Stimulated activated CD4-positive, alpha-beta T cell treated with anti-CD3 and anti-CD28 coated beads, Interleukin-1b, Interleukin-23, amount 100 ng/mL, for 1 hour (primary cell): ENCODE measurements at regions not wholly inside any gene's neighbourhood (a gene's known extent, or its start where the extent isn't known, plus 50 kb on each side); places are given as distances from the start of the nearest gene placed in this dataset.
"Not testable (repeated sequence)": the region's sequence is repeated elsewhere in the genome, so short reads cannot be mapped to it uniquely, and the experiment has no call there.

Experiments used
- DNase-seq, 2 donors: peaks; one replicate each; pipeline ENCODE4 v3.0.0-alpha.2; 2020; ENCODE audit warnings: low read depth in 2 of 2

- no peak for DNase-seq
Measured at GRCh38 chr6:27854421-27854820, 57.8 kb downstream of the OR2B2 start.

DNA sequence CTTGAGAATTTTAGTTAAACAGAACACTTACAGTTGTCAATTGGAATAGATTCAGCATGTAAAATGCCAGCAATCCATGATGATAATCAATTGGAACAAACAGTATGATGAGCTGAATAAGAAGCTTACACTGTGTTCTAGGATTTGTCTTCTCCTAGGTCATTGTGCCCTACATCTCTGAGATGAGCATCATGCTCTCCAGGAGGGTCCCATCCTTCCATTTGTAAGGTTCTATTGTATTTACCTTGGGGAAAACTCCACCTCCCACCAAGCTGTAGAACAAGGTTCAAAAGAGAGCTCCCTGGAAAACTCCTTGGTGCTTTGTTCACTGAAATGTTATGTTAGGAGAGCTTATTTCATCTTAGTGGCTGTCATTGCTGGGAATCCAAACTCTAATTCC is 60.8 kb downstream of the OR2B2 start:
- DNase-seq, result no peak

DNA sequence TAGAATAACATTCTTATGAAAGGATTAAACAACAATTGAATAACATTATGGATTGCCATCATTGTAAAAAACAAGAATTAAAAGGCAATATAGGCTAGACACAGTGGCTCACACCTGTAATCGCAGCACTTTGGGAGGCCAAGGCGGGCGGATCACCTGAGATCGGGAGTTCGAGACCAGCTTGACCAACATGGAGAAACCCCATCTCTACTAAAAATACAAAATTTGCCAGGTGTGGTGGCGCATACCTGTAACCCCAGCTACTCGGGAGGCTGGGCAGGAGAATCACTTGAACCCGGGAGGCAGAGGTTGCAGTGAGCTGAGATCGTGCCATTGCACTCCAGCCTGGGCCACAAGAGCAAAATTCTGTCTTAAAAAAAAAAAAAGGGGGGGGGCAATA is 63.2 kb downstream of the OR2B2 start:
- not testable (repeated sequence) for DNase-seq

DNA sequence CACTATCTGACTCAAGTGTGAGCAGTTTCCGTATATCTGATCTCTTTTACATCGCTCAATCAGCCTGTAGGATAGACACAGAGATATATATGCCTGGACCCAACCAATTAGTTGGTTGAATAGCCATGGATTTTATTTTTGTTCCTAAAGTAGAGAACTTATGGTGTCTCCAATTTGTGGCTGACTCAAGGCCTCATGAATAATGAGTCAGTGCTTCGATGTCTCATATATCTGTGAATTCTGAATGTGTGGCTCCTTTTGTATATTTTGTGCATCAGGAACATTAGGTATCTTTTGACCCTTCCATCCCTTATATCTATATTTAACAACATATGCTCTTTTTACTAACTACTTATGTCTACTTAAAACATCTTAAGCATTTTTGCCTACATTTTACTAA is 64.5 kb downstream of the OR2B2 start:
- DNase-seq, result no peak

DNA sequence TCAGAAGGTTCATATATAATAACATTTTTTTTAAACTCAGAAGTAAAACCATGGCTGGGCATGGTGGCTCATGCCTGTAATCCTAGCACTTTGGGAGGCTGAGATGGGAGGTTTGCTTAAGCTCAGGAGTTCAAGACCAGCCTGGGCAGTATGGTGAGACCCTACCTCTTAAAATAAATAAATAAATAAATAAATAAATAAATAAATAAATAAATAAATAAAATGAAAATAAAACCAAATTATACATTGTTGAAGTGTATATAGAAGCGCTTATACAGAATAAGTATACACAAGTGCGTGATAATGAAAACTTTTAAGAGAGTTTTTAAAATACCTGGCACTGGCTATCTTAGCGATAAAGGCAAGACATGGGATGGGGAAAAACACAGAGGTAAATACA is 71.6 kb downstream of the OR2B2 start:
- DNase-seq, result no peak

DNA sequence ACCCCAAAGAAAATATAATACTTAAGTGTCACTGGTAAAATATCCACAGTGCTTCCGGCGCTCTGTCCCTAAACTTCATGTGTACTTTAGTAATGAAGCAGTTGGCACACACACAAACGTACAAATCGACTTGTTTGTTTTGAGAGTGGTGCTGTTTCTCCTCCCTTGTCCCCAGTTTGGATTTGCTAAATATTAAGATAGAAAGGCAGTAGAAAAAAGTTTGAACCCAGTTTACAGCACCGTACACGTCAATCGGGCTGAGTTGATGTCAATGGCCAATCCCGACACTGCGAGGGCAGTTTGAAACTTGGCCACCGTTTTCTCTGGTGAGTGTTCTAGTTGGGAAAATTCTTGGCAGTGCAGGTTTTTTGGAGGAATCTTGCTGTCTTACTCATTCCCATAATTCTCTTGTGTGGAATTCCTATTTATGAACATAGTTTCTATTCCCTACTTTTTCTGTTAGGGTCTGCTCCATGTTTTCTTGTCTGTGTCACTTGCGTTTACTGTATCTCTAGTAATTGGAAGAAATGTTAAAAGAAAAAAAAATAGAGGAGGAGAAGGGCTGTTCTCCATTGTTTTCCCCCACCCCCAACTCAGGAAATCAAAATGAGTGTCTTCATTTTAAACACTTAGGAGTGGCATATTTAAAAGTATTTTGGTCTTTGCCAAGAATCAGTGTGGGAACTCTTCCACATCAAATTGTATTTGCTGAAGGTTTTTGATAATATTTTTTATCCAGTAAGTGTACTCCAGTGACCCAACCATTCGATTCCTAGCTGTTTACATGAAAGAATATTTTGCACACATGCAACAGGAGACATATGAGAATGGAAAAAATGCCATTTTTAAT is 72.3 kb downstream of the OR2B2 start:
- no peak for DNase-seq

DNA sequence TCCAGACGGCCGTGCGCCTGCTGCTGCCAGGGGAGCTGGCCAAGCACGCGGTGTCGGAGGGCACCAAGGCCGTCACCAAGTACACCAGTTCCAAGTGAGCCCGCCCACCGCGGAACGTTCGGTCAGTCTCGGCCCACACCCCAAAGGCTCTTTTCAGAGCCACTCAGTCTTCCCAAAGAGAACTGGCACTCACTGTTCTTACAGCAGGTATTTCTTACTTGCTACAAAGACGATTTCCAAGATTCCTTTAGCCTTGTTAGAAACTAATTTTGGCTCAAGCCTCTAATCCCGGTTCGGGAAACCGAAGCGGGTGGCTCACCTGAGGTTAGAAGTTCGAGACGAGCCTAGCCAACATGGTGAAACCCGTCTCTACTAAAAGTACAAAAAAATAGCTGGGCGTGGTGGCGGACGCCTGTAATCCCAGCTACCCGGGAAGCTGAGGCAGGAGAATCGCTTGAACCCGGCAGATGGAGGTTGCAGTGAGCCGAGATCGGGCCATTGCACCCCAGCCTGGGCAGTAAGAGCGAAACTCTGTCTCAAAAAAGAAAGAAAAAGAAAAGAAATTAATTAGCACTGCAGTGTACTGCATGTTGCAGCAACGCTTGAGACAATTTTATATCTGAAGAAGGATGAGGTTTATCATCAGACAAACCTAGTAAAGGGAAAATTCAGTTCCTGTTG is 73.1 kb downstream of the OR2B2 start:
- no peak for DNase-seq

GRCh38 chr6:27838058-27838944 is 73.9 kb downstream of the OR2B2 start:
- DNase-seq, result peak in 1 of 2 donors; percentile 34

DNA sequence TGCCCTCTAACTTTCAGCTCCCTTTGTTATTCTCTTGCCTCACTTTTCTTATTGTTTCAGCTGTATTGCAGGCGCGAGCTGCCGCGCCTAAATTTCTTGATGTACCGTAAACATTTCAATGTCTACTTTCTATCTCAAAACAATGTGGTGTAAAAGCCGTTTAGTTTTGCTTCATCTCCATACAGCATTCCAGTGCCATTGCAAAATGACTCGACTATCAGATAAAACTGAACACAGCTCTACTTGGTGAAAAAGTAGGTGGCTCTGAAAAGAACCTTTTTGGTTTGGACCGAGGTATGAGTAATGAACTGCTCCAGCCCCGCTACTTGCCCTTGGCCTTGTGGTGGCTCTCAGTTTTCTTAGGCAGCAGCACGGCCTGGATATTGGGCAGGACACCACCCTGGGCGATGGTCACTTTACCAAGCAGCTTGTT is 74.6 kb downstream of the OR2B2 start:
- no peak for DNase-seq

DNA sequence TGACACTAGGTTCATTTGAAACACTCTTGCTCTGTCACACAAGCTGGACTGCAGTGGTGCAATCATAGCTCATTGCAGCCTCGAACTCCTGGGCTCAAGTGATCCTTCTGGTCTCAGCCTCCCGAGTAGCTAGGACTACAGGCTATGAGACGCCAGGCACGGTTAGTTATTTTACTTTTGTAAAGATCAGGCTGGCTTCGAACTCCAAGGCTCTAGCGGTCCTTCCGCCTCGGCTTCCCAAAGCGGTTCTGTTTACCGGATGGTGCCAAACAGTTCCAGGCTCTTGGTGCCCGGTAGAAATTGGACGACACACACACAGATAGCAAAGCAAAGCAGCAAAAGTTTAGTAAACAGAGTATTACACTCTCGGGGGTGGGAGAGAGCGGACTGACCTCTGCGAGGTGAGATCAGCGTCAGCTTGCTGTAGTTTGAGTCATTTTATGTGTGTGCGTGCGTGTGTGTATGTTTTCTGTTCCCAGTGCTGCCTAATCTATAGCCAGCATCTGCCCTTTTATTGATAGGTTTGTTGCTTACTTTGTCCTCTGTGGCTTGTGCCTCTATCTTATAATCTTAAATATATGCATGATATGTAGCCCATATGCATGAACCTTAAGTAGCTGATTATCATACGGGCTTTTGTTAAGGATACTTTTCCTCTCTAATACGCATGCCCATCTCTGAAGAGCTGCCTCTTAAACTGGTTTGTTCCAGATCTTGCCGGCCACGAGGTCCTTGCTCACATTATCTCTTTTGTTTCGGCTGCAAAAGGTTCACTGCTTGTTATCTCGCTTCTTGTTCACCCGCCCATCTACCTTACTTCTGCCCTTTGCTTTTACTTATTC is 75.2 kb downstream of the OR2B2 start:
- no peak for DNase-seq

DNA sequence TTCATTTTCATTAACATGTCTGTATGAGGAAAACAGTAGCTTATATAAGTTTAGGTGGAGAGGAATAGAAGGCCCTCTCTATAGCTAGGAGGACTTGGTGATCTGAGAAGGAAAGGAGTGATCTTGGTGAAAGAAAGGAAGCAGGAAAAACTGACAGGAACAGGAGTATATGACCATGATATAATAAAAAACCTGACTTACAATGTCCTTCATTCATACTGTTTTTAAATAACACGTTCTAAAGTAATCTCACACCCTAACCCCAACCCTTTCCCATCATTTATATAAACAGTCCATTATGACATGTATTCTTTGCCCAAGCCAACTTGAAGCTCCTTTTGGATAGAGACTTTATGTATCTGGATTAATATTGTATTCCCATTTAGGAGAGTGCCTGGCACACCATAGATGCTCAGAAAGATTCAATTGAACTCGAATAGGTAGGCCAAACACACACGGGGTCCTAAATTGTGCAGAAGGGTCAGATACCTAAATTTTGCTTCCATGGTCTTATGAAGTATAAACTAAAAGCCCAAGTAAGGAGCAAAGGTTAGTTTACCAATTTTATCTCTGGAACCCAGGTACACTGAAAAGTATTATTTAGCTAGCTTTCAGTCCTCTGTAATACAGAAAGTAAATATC is 75.9 kb downstream of the OR2B2 start:
- no peak for DNase-seq

- DNase-seq, result no peak
Measured at GRCh38 chr6:27834879-27835549, 77.2 kb downstream of the OR2B2 start.

GRCh38 chr6:27834384-27834783 is 77.8 kb downstream of the OR2B2 start:
- no peak for DNase-seq

GRCh38 chr6:27831434-27832081 is 80.6 kb downstream of the OR2B2 start:
- DNase-seq, result not testable (repeated sequence)

DNA sequence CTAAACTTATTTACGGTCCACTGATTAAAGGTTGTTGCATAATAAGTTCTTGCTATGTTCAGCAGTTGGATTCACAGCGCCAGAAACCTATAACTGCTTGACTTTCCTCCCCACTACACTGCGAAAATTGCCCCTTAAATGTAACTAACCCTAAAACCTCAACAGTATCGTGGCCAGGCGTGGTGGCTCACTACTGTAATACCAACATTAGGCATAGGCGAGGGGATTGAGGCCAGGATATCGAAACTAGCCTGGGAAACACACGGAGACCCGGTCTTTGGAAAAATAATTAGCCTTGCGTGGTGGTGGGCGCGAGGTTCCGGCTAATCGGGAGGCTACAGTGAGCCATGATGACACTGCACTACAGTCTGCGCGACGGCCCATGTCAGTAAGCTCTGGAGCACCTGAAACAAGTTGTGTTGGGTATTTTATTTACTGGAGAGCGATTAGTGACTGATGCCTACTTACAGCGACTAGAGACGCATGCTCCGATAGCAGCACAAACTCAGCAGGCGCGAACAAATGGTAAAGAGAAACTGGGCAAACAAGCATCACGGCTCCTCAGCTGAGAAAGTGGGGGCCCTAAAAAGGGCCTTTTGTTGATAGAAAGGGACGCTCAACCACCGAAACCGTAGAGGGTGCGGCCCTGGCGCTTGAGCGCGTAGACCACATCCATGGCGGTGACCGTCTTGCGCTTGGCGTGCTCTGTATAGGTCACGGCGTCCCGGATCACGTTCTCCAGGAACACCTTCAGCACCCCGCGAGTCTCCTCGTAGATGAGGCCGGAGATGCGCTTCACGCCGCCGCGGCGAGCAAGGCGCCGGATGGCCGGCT is 81.4 kb downstream of the OR2B2 start:
- DNase-seq, result not testable (repeated sequence)

- DNase-seq, result no peak
Measured at GRCh38 chr6:27830212-27830599, 82.0 kb downstream of the OR2B2 start.

- no peak for DNase-seq
Measured at GRCh38 chr6:27829453-27830211, 82.6 kb downstream of the OR2B2 start.

DNA sequence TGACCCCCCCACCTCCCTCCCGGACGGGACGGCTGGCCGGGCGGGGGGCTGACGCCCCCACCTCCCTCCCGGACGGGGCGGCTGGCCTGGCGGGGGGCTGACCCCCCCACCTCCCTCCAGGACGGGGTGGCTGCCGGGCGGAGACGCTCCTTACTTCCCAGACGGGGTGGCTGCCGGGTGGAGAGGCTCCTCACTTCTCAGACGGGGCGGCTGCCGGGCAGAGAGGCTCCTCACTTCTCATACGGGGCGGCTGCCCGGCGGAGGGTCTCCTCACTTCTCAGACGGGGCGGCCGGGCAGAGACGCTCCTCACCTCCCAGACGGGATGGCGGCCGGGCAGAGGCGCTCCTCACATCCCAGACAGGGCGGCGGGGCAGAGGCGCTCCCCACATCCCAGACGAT is 84.7 kb downstream of the OR2B2 start:
- DNase-seq, result not testable (repeated sequence)
